ENCODE measurements at regions not wholly inside any gene's neighbourhood (a gene's known extent, or its start where the extent isn't known, plus 50 kb on each side); places are given as distances from the start of the nearest gene placed in this dataset.

DNA sequence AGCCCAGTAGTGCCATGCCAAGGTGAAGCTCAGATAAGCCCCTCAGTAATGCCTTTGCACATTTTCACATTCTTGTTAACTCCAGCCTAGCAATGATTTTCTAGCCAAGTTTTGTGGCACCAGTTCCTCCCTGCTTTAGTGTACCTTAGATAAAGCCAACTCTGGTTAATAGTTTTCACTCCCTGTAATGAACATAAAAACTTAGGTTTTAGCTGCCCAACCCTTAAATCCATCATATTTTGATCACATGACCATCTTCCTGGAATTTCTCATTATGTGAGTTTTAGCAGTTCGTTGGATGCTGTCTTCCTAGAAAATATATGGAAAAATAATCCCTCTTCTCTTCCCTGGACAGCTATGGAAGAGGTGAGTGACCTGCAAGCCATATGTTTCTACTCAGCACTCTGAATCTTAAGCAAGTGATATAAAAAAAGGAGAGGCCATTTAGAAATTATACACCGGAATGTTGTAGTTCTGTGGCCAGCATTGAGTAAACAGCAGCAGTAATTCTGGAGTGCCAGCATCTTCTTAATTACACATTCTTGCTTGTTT is 62.2 kb upstream of the P2RY1 start:
- H3K56ac ChIP-seq (ENCODE audit: insufficient read length, low read depth, low read length): no peak overlapping the region
- H2BK12ac ChIP-seq (ENCODE audit: insufficient read length, low read depth, low read length): no peak overlapping the region
- H2AK5ac ChIP-seq (ENCODE audit: insufficient read length, low read length): no peak overlapping the region
- H3K23ac ChIP-seq (ENCODE audit: insufficient read length, low read depth, low read length): no peak overlapping the region
- H3K27me3 ChIP-seq (ENCODE audit: insufficient read depth, low read length): no peaks in the 10 kb centered on the region
- peaks cover 0 to 8% (median 0%) of the 10 kb centered on the region in 3 experiments; a peak in 1 of 7 replicates for H3K36me3 Mint-ChIP-seq (ENCODE audit: insufficient read depth in 1 of 3, low read depth in 3 of 3)
- no peak overlapping the region for H3K18ac ChIP-seq (ENCODE audit: insufficient read length, low read depth, low read length)
- H3K79me2 ChIP-seq (ENCODE audit: insufficient read depth, low read length): no peaks in the 10 kb centered on the region
- TF ChIP-seq, protein P1, sequence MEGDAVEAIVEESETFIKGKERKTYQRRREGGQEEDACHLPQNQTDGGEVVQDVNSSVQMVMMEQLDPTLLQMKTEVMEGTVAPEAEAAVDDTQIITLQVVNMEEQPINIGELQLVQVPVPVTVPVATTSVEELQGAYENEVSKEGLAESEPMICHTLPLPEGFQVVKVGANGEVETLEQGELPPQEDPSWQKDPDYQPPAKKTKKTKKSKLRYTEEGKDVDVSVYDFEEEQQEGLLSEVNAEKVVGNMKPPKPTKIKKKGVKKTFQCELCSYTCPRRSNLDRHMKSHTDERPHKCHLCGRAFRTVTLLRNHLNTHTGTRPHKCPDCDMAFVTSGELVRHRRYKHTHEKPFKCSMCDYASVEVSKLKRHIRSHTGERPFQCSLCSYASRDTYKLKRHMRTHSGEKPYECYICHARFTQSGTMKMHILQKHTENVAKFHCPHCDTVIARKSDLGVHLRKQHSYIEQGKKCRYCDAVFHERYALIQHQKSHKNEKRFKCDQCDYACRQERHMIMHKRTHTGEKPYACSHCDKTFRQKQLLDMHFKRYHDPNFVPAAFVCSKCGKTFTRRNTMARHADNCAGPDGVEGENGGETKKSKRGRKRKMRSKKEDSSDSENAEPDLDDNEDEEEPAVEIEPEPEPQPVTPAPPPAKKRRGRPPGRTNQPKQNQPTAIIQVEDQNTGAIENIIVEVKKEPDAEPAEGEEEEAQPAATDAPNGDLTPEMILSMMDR (conservative IDR thresholded peaks at IDR 0.05): no peak
- no peaks in the 10 kb centered on the region for H3K79me1 ChIP-seq (ENCODE audit: insufficient read depth, low read depth, low read length, poor library complexity, severe bottlenecking)
- no peaks in the 10 kb centered on the region for H3K23me2 ChIP-seq (ENCODE audit: insufficient read length, low read depth, low read length, poor library complexity, severe bottlenecking)
- H3K9me3 ChIP-seq (ENCODE audit: control insufficient read depth, low read depth, low read length): no peaks in the 10 kb centered on the region
- H2AFZ ChIP-seq (ENCODE audit: low read length): no peak overlapping the region
- no peaks in the 10 kb centered on the region for H3K27me3 Mint-ChIP-seq (ENCODE audit: low read depth)
- DNase-seq: no peak
- H4K91ac ChIP-seq (ENCODE audit: insufficient read length, low read depth, low read length): no peak overlapping the region
- WGBS (ENCODE audit: extremely low coverage, insufficient read length, low lambda C conversion rate): no CpG with 5 or more reads among the region's 2 CpGs
- H3K4me1 ChIP-seq (ENCODE audit: insufficient read depth, low read length): no peaks in the 10 kb centered on the region
- no peak overlapping the region for H3K27ac ChIP-seq (ENCODE audit: insufficient read length, low read depth, low read length)
- no peak overlapping the region for H3K14ac ChIP-seq (ENCODE audit: insufficient read depth, low read length)
- no peak overlapping the region for H3T11ph ChIP-seq (ENCODE audit: low read length)
- no peak overlapping the region for H4K5ac ChIP-seq (ENCODE audit: insufficient read length, low read depth, low read length)
- H2BK120ac ChIP-seq (ENCODE audit: low read depth, low read length, poor library complexity, severe bottlenecking): no peak overlapping the region
- no peak overlapping the region for H2BK20ac ChIP-seq (ENCODE audit: low read depth, low read length, poor library complexity, severe bottlenecking)
- no peaks in the 10 kb centered on the region for H3K4me1 Mint-ChIP-seq
- H4K20me1 ChIP-seq (ENCODE audit: control insufficient read depth, insufficient read depth, insufficient read length): no peaks in the 10 kb centered on the region
- no peak overlapping the region for H3K4ac ChIP-seq (ENCODE audit: low read depth, low read length)
- H4K8ac ChIP-seq (replicated peaks; ENCODE audit: insufficient read length, low read depth, low read length): no peak overlapping the region
- H3K9ac ChIP-seq (ENCODE audit: extremely low read depth, insufficient read length, low read length): no peak overlapping the region
- H3K27ac Mint-ChIP-seq: no peak overlapping the region
- H3K4me2 ChIP-seq (ENCODE audit: insufficient read depth, insufficient read length, low read length): no peak overlapping the region
- no peak overlapping the region for H2BK5ac ChIP-seq (ENCODE audit: insufficient read length, low read length)
- H3K9me3 Mint-ChIP-seq: peaks cover 0 to 3% of the 10 kb centered on the region in 2 experiments; a peak in 3 of 5 replicates
- no peak overlapping the region for H2BK15ac ChIP-seq (ENCODE audit: low read depth, low read length)
- no peak overlapping the region for H3K4me3 Mint-ChIP-seq

Measured in H9 (cell line).